ENCODE measurements at regions not wholly inside any gene's neighbourhood (a gene's known extent, or its start where the extent isn't known, plus 50 kb on each side); places are given as distances from the start of the nearest gene placed in this dataset.

DNA sequence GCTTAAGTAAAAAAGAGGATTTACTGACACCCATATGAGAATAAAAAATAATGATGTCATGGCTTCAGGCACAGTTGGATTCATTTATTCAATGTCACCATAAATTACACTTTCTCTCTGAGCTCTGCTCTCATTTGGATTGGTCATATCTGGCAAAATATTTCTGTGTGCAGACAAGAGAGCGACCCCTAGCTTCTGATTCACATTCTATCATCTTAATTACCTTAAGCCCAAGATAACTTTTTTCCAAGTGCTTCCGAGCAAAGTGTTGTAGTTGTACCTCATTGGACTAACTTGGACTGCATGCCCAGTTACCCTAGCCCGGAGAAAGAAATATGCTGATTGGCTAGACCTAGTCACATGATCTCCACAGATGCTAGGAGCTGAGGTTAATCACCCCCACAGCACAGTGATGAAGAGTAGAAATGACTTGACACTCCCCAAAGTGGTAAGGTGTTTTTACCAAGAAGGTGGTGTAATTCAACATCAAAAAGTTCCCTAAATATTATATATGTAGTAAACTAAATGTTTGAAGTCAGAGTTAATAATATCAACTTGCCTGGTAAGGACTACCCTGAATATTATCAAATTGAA lies 552.2 kb upstream of the SUCLG2 start:
- TF ChIP-seq, protein P1, sequence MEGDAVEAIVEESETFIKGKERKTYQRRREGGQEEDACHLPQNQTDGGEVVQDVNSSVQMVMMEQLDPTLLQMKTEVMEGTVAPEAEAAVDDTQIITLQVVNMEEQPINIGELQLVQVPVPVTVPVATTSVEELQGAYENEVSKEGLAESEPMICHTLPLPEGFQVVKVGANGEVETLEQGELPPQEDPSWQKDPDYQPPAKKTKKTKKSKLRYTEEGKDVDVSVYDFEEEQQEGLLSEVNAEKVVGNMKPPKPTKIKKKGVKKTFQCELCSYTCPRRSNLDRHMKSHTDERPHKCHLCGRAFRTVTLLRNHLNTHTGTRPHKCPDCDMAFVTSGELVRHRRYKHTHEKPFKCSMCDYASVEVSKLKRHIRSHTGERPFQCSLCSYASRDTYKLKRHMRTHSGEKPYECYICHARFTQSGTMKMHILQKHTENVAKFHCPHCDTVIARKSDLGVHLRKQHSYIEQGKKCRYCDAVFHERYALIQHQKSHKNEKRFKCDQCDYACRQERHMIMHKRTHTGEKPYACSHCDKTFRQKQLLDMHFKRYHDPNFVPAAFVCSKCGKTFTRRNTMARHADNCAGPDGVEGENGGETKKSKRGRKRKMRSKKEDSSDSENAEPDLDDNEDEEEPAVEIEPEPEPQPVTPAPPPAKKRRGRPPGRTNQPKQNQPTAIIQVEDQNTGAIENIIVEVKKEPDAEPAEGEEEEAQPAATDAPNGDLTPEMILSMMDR (IDR thresholded peaks at IDR 0.05) = no peak

GRCh38 chr3:68186733-68187132 lies 532.3 kb upstream of the SUCLG2 start:
- H3K27ac ChIP-seq = no peak overlapping the region

More for the DNA sequence above, 552.2 kb upstream of the SUCLG2 start:
- Histone ChIP-seq H3K4me3 (no peak overlapping the region), H3K27ac (no peak overlapping the region)
- DNase-seq (ENCODE audit: low spot score) = no peak

DNA sequence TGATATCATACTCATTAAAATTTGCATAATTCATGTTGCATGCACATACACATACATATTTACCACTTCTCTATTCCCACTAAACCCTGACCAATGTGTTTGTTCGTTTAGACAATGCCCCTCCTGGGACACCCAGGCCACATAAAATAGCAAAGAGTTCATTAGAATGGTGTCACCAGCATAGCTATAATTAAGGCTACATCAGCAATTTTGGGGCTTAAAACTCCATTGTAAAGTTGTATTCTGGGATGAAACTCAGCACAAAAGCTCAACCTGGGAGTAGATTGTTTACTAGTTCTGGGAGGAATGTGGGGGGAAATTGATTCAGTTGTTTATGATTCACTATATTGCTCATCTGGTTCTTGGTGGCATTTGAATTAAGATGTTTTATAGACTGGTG lies 522.2 kb upstream of the SUCLG2 start:
- TF ChIP-seq, protein P1 (IDR thresholded peaks at IDR 0.05) = no peak
- H3K27ac ChIP-seq = no peak overlapping the region
- no peak for DNase-seq (ENCODE audit: low spot score)
- no peak overlapping the region for H3K4me3 ChIP-seq

More at GRCh38 chr3:68186733-68187132, 532.3 kb upstream of the SUCLG2 start:
- no peak overlapping the region for H3K4me3 ChIP-seq
- no peak for DNase-seq (ENCODE audit: low spot score)
- TF ChIP-seq, protein P1 (IDR thresholded peaks at IDR 0.05) = no peak

- no peak overlapping the region for H3K27ac ChIP-seq
- no peak for DNase-seq (ENCODE audit: low spot score)
- TF ChIP-seq, protein P1 (IDR thresholded peaks at IDR 0.05) = no peak
- no peak overlapping the region for H3K4me3 ChIP-seq
Observed at GRCh38 chr3:68173012-68173634, 518.7 kb upstream of the SUCLG2 start.

DNA sequence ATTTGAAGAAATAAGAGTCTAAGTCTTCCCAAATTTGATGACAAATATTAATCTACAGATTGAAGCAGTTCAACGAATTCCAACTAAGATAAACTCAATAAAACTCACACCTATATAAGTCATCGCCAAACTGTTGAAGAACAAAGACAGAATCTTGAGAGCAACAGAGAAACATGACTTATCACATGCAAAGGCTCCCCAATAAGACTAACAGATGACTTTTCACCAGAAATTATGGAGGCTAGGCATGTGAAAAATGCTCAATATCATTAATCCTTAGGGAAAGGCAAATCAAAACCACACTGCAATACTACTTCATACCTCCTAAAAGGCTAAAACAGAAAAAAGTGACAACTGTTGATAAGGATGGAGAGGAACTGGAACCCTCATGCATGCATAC lies 517.6 kb upstream of the SUCLG2 start:
- no peak overlapping the region for H3K27ac ChIP-seq
- DNase-seq (ENCODE audit: low spot score) = no peak
- TF ChIP-seq, protein P1 (IDR thresholded peaks at IDR 0.05) = no peak
- no peak overlapping the region for H3K4me3 ChIP-seq

GRCh38 chr3:68163968-68164367 lies 509.6 kb upstream of the SUCLG2 start:
- DNase-seq (ENCODE audit: low spot score) = no peak
- Histone ChIP-seq H3K27ac (no peak overlapping the region), H3K4me3 (no peak overlapping the region)
- TF ChIP-seq, protein P1 (IDR thresholded peaks at IDR 0.05) = no peak

GRCh38 chr3:68163062-68163461 lies 508.6 kb upstream of the SUCLG2 start:
- Histone ChIP-seq H3K4me3 (no peak overlapping the region), H3K27ac (no peak overlapping the region)
- no peak for DNase-seq (ENCODE audit: low spot score)
- TF ChIP-seq, protein P1 (IDR thresholded peaks at IDR 0.05) = no peak
